PC-9 (cell line): ENCODE measurements at regions not wholly inside any gene's neighbourhood (a gene's known extent, or its start where the extent isn't known, plus 50 kb on each side); places are given as distances from the start of the nearest gene placed in this dataset.

Experiments
- BruUV-seq: library from RNA; stranded (reverse); fragments of 400-500 nt; replicated peaks from 2 replicates; lab custom pipeline; 2021; lab: Mats Ljungman, UMichigan
- CTCF ChIA-PET: fragments of 300-600 bp; sonication (Branson Sonifier 250); formaldehyde crosslinking; loops from one replicate; lab custom pipeline; 2022; ENCODE audit warnings: antibody characterized with exemption; lab: Charles Lee
- POLR2A ChIA-PET: fragments of 300-600 bp; sonication (Branson Sonifier 250); formaldehyde crosslinking; loops from one replicate; lab custom pipeline; 2022; ENCODE audit warnings: antibody characterized with exemption; ENCODE audit not compliant: unreplicated experiment; lab: Charles Lee
- DNase-seq, 2 experiments: peaks; one replicate each; pipeline versions ENCODE4 v3.0.0 to v3.0.0-alpha.2; 2015 to 2022; ENCODE audit warnings: mixed read lengths in 1 of 2
- H2AFZ ChIP-seq: fragments of 200-600 bp; sonication (generic); 2 replicates; pipeline ENCODE4 v1.8.1; 2017; ENCODE audit warnings: antibody characterized with exemption
- H3F3A ChIP-seq: fragments of 200-600 bp; sonication (generic); 2 replicates; pipeline ENCODE4 v1.8.1; 2017; ENCODE audit warnings: antibody characterized with exemption, mild to moderate bottlenecking, low read depth; ENCODE audit not compliant: insufficient read depth
- H3K27ac ChIP-seq: fragments of 200-600 bp; sonication (generic); 2 replicates; pipeline ENCODE4 v1.6.1; 2016; ENCODE audit warnings: mixed run types
- H3K27me3 ChIP-seq: fragments of 200-600 bp; sonication (generic); 2 replicates; pipeline ENCODE4 v1.6.1; 2016; ENCODE audit warnings: low read depth, mixed run types; ENCODE audit not compliant: insufficient read depth
- H3K36me3 ChIP-seq: fragments of 200-600 bp; sonication (generic); 2 replicates; pipeline ENCODE4 v1.6.1; 2016; ENCODE audit warnings: low read depth, mixed run types
- H3K4me1 ChIP-seq: fragments of 200-600 bp; sonication (generic); replicated peaks from 2 replicates; pipeline ENCODE4 v1.6.1; 2016; ENCODE audit warnings: mixed run types; ENCODE audit not compliant: insufficient read depth
- H3K4me2 ChIP-seq: fragments of 200-600 bp; sonication (generic); 2 replicates; pipeline ENCODE4 v1.6.1; 2017; ENCODE audit warnings: mixed run types
- H3K4me3 ChIP-seq: fragments of 200-600 bp; sonication (generic); 2 replicates; pipeline ENCODE4 v1.6.1; 2016; ENCODE audit warnings: mixed run types
- H3K79me2 ChIP-seq: fragments of 200-600 bp; sonication (generic); 2 replicates; pipeline ENCODE4 v1.6.1; 2017; ENCODE audit warnings: low read depth, mixed run types
- H3K9me2 ChIP-seq: fragments of 200-600 bp; sonication (generic); 2 replicates; pipeline ENCODE4 v1.8.1; 2017; ENCODE audit warnings: mild to moderate bottlenecking; ENCODE audit not compliant: insufficient read depth
- H3K9me3 ChIP-seq: fragments of 200-600 bp; sonication (generic); 2 replicates; pipeline ENCODE4 v1.8.1; 2016; ENCODE audit warnings: low read depth; ENCODE audit not compliant: insufficient read depth
- H4K20me1 ChIP-seq: fragments of 200-600 bp; sonication (generic); 2 replicates; pipeline ENCODE4 v1.8.1; 2017; ENCODE audit not compliant: insufficient read depth
- CTCF ChIP-seq: fragments of 200-600 bp; sonication (generic); conservative IDR thresholded peaks from 2 replicates; pipeline ENCODE4 v1.6.1; 2017; ENCODE audit warnings: mixed run types, antibody characterized with exemption, mild to moderate bottlenecking, moderate library complexity
- EZH2 ChIP-seq: fragments of 200-600 bp; sonication (generic); IDR thresholded peaks from 2 replicates; pipeline ENCODE4 v1.8.0; 2017; ENCODE audit warnings: antibody characterized with exemption, low read depth
- intact Hi-C: fragments of 100-400 bp; cut with micrococcal nuclease; formaldehyde crosslinking; loops from one replicate; pipeline ENCODE4 v1.10.0; 2022; ENCODE audit not compliant: unreplicated experiment

- no peaks in the 10 kb centered on the region for H3K27me3 ChIP-seq
- no peaks in the 10 kb centered on the region for H3K36me3 ChIP-seq
- no peaks in the 10 kb centered on the region for H3K9me3 ChIP-seq
- peaks cover 31% of the 10 kb centered on the region; the same call in 1 of the 2 replicates for H3F3A ChIP-seq
- intact Hi-C loops, result no loop called here
- CTCF ChIA-PET, result no interaction called here
- no peak for TF ChIP-seq EZH2
- no peak for TF ChIP-seq CTCF
- H3K27ac ChIP-seq, result no peak overlapping the region
- no peaks in the 10 kb centered on the region for H4K20me1 ChIP-seq
- H3K9me2 ChIP-seq, result no peaks in the 10 kb centered on the region
- BruUV-seq, result no TSS peak
- DNase-seq, result no peak
- H3K79me2 ChIP-seq, result no peaks in the 10 kb centered on the region
- H2AFZ ChIP-seq, result no peak overlapping the region
- no peak overlapping the region for H3K4me2 ChIP-seq
- H3K4me1 ChIP-seq, result peaks cover 37% of the 10 kb centered on the region
- POLR2A ChIA-PET, result no interaction called here
- H3K4me3 ChIP-seq, result no peak overlapping the region
Measured at GRCh38 chr5:124647352-124647751, 99.1 kb downstream of the ZNF608 start.

GRCh38 chr5:124645396-124645795, 101.0 kb downstream of the ZNF608 start:
- ChIA-PET POLR2A (no interaction called here), CTCF (no interaction called here)
- no peak overlapping the region for H2AFZ ChIP-seq
- intact Hi-C loops, result no loop called here
- H3K79me2 ChIP-seq, result no peaks in the 10 kb centered on the region
- no peak overlapping the region for H3K4me3 ChIP-seq
- no peaks in the 10 kb centered on the region for H3K36me3 ChIP-seq
- no peaks in the 10 kb centered on the region for H4K20me1 ChIP-seq
- H3K27ac ChIP-seq, result no peak overlapping the region
- H3K27me3 ChIP-seq, result no peaks in the 10 kb centered on the region
- no peaks in the 10 kb centered on the region for H3K9me3 ChIP-seq
- BruUV-seq, result no TSS peak
- no peak overlapping the region for H3K4me2 ChIP-seq
- DNase-seq, result no peak
- peaks cover 11% of the 10 kb centered on the region; the same call in 1 of the 2 replicates for H3F3A ChIP-seq
- no peaks in the 10 kb centered on the region for H3K9me2 ChIP-seq
- H3K4me1 ChIP-seq, result peaks cover 21% of the 10 kb centered on the region
- no peak for TF ChIP-seq EZH2
- TF ChIP-seq CTCF, result no peak

GRCh38 chr5:124644582-124644981, 101.9 kb downstream of the ZNF608 start:
- ChIA-PET CTCF (no interaction called here), POLR2A (interaction anchor here (0.6 kb wide), 1 partner anchor 505 kb away, joined by 4 read pairs; no protein-coding TSS in a partner anchor)
- intact Hi-C loops, result no loop called here
- BruUV-seq, result no TSS peak
- no peaks in the 10 kb centered on the region for H3K9me2 ChIP-seq
- peaks cover 13% of the 10 kb centered on the region for H3K4me1 ChIP-seq
- peaks cover 3% of the 10 kb centered on the region; the same call in 1 of the 2 replicates for H3F3A ChIP-seq
- H2AFZ ChIP-seq, result no peak overlapping the region
- H3K27me3 ChIP-seq, result no peaks in the 10 kb centered on the region
- no peak overlapping the region for H3K4me3 ChIP-seq
- H3K36me3 ChIP-seq, result no peaks in the 10 kb centered on the region
- TF ChIP-seq CTCF, result no peak
- TF ChIP-seq EZH2, result no peak
- no peaks in the 10 kb centered on the region for H3K9me3 ChIP-seq
- no peaks in the 10 kb centered on the region for H3K79me2 ChIP-seq
- H3K27ac ChIP-seq, result no peak overlapping the region
- H4K20me1 ChIP-seq, result no peaks in the 10 kb centered on the region
- DNase-seq, result no peak
- H3K4me2 ChIP-seq, result no peak overlapping the region
